Superior temporal gyrus (tissue), 1 donor: ENCODE measurements at regions not wholly inside any gene's neighbourhood (a gene's known extent, or its start where the extent isn't known, plus 50 kb on each side); places are given as distances from the start of the nearest gene placed in this dataset.
"Not testable (repeated sequence)": the region's sequence is repeated elsewhere in the genome, so short reads cannot be mapped to it uniquely, and the experiment has no call there.

Source experiments
- DNase-seq: peaks from one replicate; pipeline ENCODE4 v3.0.0-alpha.2; 2016; ENCODE audit errors: extremely low spot score

DNA sequence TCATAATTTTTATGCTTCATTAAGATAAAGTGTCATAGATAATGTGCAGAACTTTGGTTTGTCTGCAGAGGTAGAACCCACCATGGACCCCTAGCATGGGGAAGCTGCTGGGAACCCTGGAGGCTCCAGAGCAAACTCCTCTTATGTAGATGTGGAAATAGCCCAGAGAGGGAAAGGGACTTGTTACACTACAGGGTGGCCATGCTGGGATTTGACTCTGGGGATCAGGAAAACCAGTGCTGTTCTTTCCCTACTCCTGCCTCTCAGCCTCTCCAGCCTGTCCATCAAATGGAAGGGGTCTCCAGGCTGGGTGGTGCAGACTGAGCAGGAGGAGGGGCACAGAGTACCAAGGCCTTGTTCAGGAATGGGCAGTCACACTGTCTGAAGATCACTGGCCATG lies 54.2 kb downstream of the MSX1 start:
- DNase-seq = no peak

GRCh38 chr4:4914059-4914820 lies 54.8 kb downstream of the MSX1 start:
- DNase-seq = no peak

DNA sequence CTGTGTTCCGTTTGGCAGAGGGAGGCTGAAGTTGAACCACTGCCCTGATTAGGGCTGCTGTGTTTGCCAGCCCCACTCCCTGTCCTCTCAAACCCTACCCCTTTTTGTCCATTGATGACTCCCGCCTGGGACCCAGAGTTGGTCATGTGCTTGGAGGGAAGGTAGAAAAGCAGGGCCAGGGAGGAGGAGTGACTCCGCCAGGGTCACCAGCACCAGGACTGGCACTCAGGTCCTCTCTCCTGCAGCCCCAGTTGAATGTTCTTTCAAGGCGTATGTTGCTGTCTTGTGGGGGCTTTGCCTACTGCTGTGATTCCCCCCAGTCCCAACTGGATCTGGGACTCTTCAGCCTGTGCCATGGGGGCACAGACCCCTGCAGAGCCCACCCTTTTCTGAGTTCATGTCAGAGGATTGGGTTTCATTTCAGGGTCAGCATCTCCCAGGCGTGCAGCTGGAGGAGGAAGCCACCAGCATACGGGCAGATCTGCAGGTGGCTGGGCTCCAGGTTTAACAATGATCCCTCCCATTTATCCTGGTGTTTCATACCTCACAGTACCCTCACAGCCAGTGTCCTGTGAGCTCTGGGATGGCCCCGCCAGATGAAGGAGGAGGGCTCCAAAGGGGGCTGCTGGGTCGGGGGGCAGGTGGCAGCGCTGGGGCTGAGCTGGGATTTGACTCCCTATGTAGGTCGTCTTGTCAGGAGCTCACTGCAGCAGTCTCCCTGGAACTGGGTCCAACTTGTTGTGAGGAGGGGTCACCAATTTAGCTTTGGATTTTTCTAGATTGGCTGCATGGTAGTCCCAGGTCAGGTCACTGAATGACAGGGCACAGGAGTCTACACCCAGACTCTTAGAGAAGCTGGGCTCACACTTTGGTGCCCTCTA lies 55.7 kb downstream of the MSX1 start:
- no peak for DNase-seq

DNA sequence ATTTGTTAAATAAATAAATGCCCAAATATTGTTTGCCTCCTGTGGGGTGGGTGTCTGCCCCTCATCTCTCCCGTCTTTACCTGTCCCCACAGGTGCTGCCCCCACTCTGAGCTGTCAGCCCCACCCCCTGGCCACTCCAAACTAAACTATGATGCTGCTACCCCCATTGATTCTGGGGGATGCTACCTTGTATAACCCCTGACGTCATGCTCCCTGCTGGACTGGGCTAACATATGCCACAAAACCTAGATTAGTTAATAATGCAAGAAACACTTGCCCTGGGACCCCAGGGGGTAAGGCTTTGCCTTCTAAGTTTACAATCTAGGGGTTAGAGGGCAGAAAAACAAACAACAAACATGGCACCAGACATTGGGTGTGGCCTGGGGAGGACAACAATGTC lies 58.6 kb downstream of the MSX1 start:
- DNase-seq = no peak

DNA sequence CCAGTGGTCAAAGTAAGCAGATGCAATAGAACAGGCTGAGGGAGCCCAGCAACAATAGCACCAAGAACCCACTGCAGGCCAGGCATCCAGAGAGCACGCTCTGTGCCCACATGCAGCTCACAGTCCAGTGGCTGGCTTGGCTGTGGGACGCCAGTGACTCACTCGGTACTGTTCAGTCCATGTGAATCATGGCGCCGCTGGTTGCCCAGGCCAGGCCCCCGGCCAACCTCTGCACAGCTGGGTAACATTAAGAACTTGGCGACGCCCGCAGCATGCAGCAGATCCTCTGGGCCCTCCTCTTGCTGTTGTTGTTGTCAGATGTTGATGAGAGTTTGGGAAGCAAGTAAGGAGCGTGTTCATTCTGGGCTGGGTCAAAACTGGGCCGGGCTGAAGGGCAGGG lies 60.5 kb downstream of the MSX1 start:
- no peak for DNase-seq

DNA sequence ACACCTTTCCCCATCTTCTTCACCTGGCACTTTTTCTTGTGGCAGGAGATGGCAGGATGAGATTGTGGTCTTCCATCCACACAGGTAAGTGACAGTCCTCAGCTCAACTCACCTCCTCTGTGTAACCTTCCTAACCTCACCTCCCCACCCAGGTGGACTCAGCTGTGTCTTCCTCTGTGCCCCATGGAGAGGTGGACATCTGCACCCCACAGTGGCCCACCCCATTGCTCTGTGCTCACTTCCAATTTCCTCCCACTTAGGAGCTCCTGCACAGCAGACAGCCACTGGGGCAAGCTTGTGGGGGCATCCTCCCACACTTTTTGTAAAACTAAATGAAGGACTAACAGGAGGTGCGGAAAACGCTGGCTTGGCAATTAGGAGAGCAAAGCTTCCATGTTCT lies 61.6 kb downstream of the MSX1 start:
- DNase-seq = no peak

DNA sequence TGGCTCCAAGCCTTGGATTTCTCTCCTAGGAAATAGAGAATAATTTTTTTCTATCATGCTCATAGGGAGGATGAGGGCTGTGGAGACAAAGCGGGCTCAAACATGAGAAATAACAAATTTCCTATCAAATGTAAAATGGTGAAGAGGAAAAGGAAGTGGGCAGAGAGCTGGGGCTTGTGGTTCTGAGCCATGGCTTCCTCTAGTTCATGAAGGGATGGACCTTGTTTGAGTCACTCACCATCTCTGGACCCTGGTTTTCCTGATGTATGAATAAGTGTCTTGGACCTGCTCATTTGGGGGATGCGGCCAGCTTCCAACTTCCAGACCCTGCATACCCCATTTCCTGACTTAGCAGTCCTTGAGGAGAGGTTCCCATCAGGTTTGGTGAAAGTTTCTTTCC lies 63.0 kb downstream of the MSX1 start:
- DNase-seq = no peak

- DNase-seq = no peak
Measured at GRCh38 chr4:4923201-4923600, 63.7 kb downstream of the MSX1 start.

GRCh38 chr4:4930677-4931076 lies 71.2 kb downstream of the MSX1 start:
- DNase-seq = no peak

DNA sequence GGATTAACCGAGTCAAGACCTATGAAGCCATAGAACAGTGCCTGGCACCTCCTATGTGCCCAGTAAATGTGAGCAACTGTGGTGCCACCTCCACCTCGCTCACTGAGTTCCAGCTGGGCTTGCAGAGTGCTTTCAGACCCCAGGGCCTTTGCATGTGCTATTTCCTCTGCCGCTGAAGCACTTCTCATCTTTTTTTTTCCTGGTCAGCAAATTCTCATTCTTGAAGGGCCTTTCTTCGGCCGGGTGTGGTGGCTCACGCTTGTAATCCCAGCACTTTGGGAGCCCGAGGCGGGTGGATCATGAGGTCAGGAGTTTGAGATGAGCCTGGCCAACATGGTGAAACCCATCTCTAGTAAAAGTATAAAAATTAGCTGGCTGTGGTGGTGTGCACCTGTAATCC lies 76.5 kb downstream of the MSX1 start:
- no peak for DNase-seq

DNA sequence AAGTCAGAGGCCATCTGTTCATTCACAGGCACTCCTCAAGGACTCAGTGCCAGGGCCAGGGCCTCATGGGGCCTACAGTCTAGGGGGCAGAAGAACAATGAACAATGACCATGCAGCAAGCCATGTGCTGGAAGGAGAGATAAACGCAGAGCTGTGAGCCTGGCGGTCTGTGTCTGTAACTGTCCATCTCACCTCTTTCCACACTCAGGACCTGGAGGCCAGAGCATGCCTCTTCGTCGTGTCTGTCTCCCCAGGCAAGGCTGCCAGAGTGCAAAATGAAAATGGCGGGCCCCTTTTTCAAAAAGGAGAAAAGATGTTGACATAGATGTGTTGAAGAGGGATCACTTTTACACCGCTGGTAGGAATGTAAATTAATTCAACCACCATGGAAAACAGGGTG lies 78.5 kb downstream of the MSX1 start:
- no peak for DNase-seq

- no peak for DNase-seq
Measured at GRCh38 chr4:4941751-4942150, 77.5 kb downstream of the CYTL1 start.

GRCh38 chr4:4942658-4943057 lies 76.6 kb downstream of the CYTL1 start:
- no peak for DNase-seq

- no peak for DNase-seq
Measured at GRCh38 chr4:4945021-4945420, 74.2 kb downstream of the CYTL1 start.

- no peak for DNase-seq
Measured at GRCh38 chr4:4945829-4946228, 73.4 kb downstream of the CYTL1 start.

- DNase-seq = no peak
Measured at GRCh38 chr4:4946416-4946815, 72.8 kb downstream of the CYTL1 start.

DNA sequence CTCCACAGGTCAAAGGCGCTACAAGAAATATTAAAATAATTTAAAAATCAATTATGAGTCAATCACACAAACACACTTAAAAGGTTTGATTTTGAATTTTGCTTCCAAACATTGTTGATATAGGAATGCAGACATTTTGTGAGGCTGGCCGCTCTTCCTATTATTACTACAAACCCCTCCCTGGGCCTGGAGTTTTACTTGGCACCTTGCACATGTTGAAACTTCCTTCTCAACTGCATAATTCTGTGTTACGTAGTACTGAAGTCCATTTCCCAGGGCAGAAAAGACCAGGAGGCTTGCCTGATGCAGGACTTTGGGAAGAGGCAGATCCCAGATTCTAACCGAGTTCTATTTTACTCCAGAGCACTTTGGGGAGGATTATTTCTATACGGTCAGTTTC lies 71.5 kb downstream of the CYTL1 start:
- no peak for DNase-seq

DNA sequence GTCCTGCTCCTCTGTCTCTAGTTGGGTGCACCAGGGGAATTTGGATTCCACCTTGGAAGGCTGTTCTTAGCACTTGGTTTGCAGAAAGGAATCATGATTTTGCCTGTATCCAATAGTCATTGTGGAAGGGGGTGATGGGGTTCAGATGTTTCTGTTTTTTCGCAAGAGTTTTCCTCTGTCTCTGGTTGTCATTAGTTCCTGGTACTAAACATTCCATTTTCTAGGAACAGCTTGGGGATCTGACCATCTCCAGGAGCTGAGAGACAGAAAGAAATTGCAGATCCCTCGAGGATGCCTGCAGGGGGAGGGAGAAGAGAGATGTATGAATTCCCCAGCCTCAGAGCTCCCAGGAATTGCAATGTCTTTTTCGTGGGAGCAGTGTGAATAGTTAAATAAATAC lies 70.9 kb downstream of the CYTL1 start:
- no peak for DNase-seq

DNA sequence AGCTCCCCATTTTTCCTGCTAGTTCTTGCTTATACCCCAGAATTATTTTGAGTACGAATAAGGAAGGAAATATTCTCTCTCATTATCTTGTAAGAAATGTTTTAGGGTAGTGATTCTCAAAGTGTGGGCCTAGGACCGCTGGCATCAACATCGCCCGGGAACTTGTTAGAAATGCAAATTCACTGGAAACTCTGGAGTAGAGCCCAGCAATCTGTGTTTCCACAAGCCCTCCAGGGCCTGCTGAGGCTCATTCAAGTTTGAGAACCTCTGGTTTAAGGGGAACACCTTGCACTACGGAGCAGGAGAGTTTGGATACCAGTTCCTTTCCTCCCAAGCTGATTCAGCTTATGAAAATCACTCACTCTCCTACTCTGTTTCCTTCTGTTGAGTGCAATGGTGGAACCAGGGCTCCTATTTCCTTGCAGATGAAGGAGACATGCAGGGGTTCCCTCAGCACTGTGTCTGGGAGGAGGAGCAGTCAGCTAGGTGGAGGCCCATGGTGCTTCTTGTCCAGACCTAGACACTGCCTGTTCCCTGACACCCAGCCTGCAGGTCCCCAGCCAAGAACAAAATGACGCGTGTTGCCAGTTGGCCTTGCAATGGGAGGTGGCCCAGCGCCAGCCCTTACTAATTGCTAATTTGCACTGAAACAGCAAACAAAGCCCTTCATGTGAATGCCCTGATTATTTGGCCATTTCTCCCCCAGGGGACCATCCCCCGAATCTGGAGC lies 68.5 kb downstream of the CYTL1 start:
- peak; percentile 46 for DNase-seq

DNA sequence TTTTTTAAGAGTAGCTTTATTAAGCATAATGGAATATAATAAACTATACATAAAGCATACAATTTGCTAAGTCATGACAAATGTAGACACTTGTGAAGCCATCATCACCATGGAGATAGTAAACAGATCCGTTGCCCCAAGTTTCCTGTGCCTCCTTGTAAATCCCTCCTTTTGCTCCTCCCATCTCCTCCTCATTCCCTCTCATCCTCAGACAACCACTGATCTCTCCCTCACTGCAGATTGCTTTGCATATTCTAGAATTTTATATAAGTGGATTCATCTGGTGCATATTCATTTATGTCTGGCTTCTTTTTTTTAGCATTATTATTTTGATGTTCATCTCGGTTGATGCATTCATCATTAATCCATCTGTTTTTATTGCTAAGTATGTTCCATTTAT lies 67.0 kb downstream of the CYTL1 start:
- no peak for DNase-seq

GRCh38 chr4:4959344-4960074 lies 59.7 kb downstream of the CYTL1 start:
- not testable (repeated sequence) for DNase-seq

- no peak for DNase-seq
Measured at GRCh38 chr4:4960574-4960973, 58.7 kb downstream of the CYTL1 start.
